HUES6 (cell line): ENCODE measurements at regions not wholly inside any gene's neighbourhood (a gene's known extent, or its start where the extent isn't known, plus 50 kb on each side); places are given as distances from the start of the nearest gene placed in this dataset.

Experiments used
- H3K27ac ChIP-seq: 2 replicates; pipeline ENCODE4 v1.7.0; 2013; ENCODE audit warnings: low read depth, mild to moderate bottlenecking, low read length, inconsistent platforms
- H3K27me3 ChIP-seq: 2 replicates; pipeline ENCODE4 v1.6.1; 2013; ENCODE audit warnings: low read length; ENCODE audit not compliant: control insufficient read depth, insufficient read depth
- H3K36me3 ChIP-seq: 2 replicates; pipeline ENCODE4 v1.6.1; 2013; ENCODE audit warnings: low read length; ENCODE audit not compliant: control insufficient read depth, insufficient read depth
- H3K4me1 ChIP-seq: 2 replicates; pipeline ENCODE4 v1.6.1; 2013; ENCODE audit warnings: low read length; ENCODE audit not compliant: control insufficient read depth, insufficient read depth
- H3K4me3 ChIP-seq: 2 replicates; pipeline ENCODE4 v1.5.1; 2013; ENCODE audit warnings: low read depth, low read length
- H3K9ac ChIP-seq: one replicate; pipeline ENCODE4 v1.6.1; 2013; ENCODE audit warnings: mild to moderate bottlenecking, low read length
- H3K9me3 ChIP-seq: 2 replicates; pipeline ENCODE4 v1.6.1; 2013; ENCODE audit warnings: low read depth, low read length; ENCODE audit not compliant: control insufficient read depth, insufficient read depth

DNA sequence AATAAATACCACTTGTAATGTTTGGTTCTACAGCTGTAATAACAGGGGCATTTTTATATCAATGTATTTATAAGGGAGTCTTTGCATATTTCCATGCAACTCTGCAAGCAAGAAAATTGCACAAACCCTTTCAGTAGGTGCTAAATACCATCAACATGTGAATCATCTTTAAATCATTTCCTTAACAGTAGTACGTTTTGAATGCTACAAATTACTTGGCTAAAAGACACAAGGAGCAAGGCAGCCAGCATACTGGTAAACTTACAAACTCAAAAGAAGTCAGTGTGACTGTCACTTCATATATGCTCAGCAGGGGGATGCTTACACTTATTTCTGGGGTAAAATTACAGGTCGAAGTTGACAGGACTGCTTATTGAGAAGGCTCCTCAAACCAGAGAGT is 402.4 kb downstream of the EFNB2 start:
- H3K9me3 ChIP-seq: peaks cover 24% of the 10 kb centered on the region
- H3K27ac ChIP-seq: no peak overlapping the region
- no peak overlapping the region for H3K9ac ChIP-seq
- no peaks in the 10 kb centered on the region for H3K27me3 ChIP-seq
- no peaks in the 10 kb centered on the region; the same call in 1 of the 2 replicates for H3K36me3 ChIP-seq
- no peak overlapping the region for H3K4me3 ChIP-seq
- no peaks in the 10 kb centered on the region for H3K4me1 ChIP-seq

DNA sequence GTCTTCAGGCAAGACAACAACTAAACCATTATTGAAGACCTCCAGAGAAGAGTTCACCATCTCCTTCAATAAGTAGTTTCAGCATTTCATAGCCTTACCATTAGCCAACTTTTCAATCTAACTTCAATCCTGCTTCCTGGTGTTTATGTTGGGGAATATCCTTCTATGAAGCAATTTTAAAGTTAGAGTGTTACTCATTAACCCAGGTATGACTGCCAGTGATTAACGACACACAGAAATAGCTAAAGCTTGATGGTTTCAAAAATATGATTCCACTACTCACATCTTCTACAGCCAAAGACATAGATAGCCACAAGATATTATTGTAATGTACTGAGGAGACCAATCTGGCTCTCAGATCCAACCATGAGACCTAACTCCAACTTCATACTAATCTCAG is 403.2 kb downstream of the EFNB2 start:
- Histone ChIP-seq H3K9me3 (peaks cover 24% of the 10 kb centered on the region), H3K9ac (no peak overlapping the region), H3K4me3 (no peak overlapping the region), H3K27me3 (no peaks in the 10 kb centered on the region), H3K4me1 (no peaks in the 10 kb centered on the region), H3K27ac (no peak overlapping the region), H3K36me3 (no peaks in the 10 kb centered on the region; the same call in 1 of the 2 replicates)

DNA sequence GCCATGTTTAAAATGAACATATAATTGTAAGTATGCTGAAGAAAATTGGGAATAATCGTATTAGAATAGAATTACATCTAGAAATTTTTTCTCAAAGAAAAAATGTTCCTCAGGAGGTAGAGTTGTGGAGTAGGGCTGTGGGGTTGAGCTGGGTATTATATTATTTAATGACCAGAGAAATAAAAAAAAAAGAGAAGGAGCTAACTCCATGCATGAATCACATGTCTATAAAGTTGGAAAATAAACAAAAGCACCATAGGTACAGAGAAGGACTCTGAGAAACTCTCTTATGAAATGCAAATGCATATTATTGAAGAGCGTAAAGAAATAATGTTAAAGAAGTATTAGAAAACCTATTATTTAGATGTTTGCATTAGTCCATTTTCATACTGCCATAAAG is 405.5 kb downstream of the EFNB2 start:
- Histone ChIP-seq H3K4me1 (no peaks in the 10 kb centered on the region), H3K27ac (no peak overlapping the region), H3K9me3 (peaks cover 22% of the 10 kb centered on the region), H3K36me3 (no peaks in the 10 kb centered on the region; the same call in 1 of the 2 replicates), H3K4me3 (no peak overlapping the region), H3K27me3 (no peaks in the 10 kb centered on the region), H3K9ac (no peak overlapping the region)

DNA sequence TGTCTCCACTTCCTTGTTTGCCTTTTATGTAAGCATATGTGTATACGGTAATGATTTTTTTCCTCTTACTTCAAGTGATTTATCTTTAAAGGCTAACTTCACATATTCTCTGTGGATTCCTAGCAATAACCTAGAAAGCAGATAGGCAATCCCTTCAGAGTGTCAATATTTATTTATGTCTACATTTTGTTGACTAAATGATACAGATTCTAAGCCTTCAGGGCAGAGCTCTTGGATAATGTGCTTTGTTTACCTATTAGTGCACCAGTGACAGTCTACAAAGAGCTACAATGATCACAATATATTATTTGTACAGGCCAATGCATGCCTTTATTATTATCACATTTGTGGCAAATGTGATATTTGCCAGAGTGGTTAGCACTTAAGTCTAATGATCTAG is 406.2 kb downstream of the EFNB2 start:
- H3K27ac ChIP-seq: no peak overlapping the region
- no peaks in the 10 kb centered on the region for H3K27me3 ChIP-seq
- H3K4me1 ChIP-seq: no peaks in the 10 kb centered on the region
- H3K4me3 ChIP-seq: no peak overlapping the region
- no peaks in the 10 kb centered on the region; the same call in 1 of the 2 replicates for H3K36me3 ChIP-seq
- H3K9me3 ChIP-seq: peaks cover 17% of the 10 kb centered on the region
- H3K9ac ChIP-seq: no peak overlapping the region

DNA sequence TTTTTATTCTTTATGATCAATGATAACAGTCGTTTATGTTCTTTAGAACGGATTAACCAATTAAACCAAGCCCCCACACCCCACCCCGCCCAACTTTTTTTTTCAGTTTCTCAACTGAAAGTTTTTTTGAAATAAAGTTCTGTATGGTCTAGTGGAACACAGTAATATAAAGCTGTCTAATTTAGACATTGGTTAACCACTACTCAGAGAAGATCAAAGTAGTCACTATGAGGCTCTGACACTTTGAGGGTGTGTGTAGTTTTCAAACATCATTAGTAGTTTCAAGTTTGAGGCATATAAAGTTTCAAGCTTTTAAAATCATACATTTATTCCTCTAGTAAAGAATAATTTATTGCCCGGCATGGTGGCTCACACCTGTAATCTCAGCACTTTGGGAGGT is 413.2 kb downstream of the EFNB2 start:
- H3K36me3 ChIP-seq: no peaks in the 10 kb centered on the region
- no peak overlapping the region for H3K27ac ChIP-seq
- H3K27me3 ChIP-seq: no peaks in the 10 kb centered on the region
- no peak overlapping the region for H3K9ac ChIP-seq
- H3K4me3 ChIP-seq: no peak overlapping the region
- H3K4me1 ChIP-seq: peaks cover 10% of the 10 kb centered on the region
- H3K9me3 ChIP-seq: no peaks in the 10 kb centered on the region

DNA sequence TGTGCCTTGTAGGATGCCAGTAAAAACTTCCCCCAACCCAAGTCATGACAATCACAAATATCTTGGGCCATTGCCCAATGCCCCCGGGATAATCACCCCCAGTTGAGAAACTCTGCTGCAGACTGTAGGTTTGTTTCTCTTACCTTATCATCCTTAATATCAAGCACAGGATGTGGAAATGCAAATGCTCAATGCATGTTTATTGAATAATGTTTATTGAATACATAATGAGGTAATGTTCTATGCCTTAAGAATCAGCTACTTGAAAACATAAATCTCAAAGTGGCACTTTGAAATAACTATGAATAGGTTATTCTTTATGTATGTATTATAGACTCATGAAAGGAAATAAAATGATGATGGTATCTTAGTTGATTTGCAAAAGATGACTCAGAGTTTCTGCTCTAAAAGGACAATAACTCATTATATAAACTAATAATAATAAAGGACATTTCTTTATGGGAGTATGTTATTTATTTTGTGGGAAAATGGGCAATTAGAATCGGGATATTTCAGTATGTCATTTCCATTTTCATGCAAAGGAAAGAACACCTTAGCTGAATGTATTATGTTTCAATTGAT is 414.2 kb downstream of the EFNB2 start:
- H3K9ac ChIP-seq: no peak overlapping the region
- H3K4me1 ChIP-seq: peaks cover 10% of the 10 kb centered on the region
- H3K27me3 ChIP-seq: no peaks in the 10 kb centered on the region
- H3K9me3 ChIP-seq: no peaks in the 10 kb centered on the region
- no peak overlapping the region for H3K4me3 ChIP-seq
- no peaks in the 10 kb centered on the region for H3K36me3 ChIP-seq
- H3K27ac ChIP-seq: no peak overlapping the region

DNA sequence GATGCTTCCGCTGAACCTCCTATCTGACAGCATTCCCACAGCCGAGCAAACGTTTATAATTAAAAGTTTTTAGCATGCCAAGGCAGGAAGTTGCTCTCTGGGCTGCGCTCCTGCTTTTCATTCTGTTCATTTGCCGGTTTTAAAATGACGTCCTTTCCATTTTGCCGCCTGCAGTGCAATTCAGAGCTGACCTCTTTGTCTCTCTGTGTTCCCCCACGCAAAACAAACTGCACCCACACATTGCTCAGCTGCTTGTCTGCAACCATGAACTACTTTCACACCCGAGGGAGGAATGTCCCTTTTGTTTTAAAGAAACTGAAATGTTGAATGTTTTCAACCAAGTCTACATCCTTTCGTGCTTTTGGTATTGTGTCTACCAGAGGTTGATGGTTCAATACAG is 416.5 kb downstream of the EFNB2 start:
- no peaks in the 10 kb centered on the region for H3K9me3 ChIP-seq
- H3K27me3 ChIP-seq: no peaks in the 10 kb centered on the region
- H3K27ac ChIP-seq: no peak overlapping the region
- H3K4me3 ChIP-seq: no peak overlapping the region
- peaks cover 10% of the 10 kb centered on the region for H3K4me1 ChIP-seq
- no peaks in the 10 kb centered on the region for H3K36me3 ChIP-seq
- H3K9ac ChIP-seq: no peak overlapping the region

DNA sequence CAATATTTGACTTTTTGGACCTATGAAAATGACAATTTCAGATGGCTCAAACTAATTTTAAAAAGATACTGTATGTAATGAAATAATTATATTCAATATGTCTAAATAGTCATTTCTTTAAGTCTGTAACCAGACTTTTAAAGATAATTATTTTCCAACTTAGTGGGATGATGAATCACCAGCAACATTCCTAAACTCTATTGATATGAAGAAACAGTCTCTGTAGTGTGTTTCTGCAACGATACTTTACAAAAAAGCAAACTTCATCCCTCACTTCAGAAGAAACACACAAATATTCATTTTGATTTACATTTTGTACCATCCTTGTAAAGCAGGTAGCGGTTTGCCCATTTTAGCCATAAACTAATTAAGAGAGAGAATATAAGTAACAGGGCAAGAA is 417.4 kb downstream of the EFNB2 start:
- Histone ChIP-seq H3K4me3 (no peak overlapping the region), H3K27ac (no peak overlapping the region), H3K9ac (no peak overlapping the region), H3K36me3 (no peaks in the 10 kb centered on the region), H3K4me1 (peaks cover 10% of the 10 kb centered on the region), H3K27me3 (no peaks in the 10 kb centered on the region), H3K9me3 (no peaks in the 10 kb centered on the region)

DNA sequence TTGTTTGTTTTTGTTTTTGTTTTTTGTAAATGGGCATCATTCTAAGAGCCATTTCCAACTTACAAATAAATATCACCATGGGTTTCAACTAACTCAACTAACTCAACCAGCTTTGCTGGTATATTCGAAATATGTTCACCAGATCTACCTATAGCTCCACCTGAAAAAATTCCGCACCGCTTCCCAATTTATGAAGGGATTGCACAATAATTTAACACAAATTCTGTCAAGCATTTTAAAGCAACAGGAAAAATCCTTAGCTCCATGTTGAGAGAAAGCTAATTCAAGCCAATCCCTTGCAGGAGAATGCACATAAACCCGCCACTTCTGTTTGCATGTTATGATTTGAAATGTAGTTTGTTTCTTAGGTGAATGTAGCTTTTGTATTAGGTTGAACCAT is 417.8 kb downstream of the EFNB2 start:
- Histone ChIP-seq H3K27ac (no peak overlapping the region), H3K4me1 (peaks cover 10% of the 10 kb centered on the region), H3K9me3 (no peaks in the 10 kb centered on the region), H3K9ac (no peak overlapping the region), H3K27me3 (no peaks in the 10 kb centered on the region), H3K36me3 (no peaks in the 10 kb centered on the region), H3K4me3 (no peak overlapping the region)

DNA sequence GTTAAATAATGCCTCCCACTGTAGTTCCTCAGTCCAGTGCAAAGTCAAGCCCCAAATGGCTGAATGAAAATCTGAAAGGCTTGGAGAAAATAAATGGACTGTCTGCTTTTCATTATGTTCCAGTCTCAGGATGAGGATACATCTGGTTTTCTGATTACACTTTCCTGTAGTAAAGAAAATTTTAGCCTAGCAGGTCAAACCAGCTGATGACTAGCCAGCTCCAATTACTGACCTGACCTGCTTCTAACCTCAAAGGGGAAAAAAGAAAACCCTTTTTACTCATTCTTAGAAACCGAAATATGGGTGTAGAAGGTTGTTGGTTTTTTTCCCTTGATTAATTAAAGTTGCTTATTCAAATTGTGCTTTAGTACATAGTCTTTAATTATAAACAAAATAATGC is 418.4 kb downstream of the EFNB2 start:
- Histone ChIP-seq H3K27ac (no peak overlapping the region), H3K4me1 (peaks cover 10% of the 10 kb centered on the region), H3K36me3 (no peaks in the 10 kb centered on the region), H3K9me3 (no peaks in the 10 kb centered on the region), H3K9ac (no peak overlapping the region), H3K27me3 (no peaks in the 10 kb centered on the region), H3K4me3 (no peak overlapping the region)

DNA sequence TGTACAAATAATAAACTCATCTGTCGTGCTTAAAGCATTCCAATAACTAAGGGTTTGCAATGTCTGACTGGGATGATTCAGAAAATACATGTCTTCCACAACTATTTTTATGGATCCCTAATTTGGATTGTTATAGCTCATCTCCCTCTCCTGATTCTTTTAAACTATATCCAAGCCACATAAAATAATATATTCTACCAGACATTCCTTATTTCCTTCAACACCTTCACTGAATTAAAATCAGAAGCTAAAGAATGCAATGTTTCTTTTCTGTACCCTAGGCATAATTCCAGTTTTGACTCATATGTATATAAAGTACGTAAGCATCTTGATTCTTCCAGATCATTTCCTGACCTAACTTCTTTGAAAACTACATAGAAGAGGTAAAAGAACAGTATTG is 420.4 kb downstream of the EFNB2 start:
- H3K4me1 ChIP-seq: peaks cover 10% of the 10 kb centered on the region
- no peak overlapping the region for H3K27ac ChIP-seq

DNA sequence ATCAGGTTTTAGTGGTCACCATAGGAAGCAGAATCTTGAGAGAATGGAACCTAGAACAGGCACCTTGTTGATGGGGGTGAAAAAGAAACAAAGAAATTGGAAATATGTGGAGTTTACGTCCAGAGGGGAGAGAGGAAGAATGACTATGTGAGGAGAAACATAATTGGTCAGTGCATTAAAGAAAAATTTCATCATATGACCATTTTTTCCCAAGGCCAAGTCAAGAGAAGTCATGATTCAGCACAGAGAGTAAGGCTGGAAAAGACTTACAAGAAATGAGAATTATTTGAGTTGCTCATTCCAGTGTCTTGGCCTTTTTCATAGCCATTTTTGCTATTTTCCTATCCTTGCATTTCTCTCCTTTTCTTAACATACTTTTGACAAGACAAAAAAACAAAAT is 421.7 kb downstream of the EFNB2 start:
- Histone ChIP-seq H3K27me3 (no peaks in the 10 kb centered on the region), H3K4me3 (no peak overlapping the region), H3K9me3 (no peaks in the 10 kb centered on the region), H3K4me1 (peaks cover 2% of the 10 kb centered on the region; the same call in 1 of the 2 replicates), H3K9ac (no peak overlapping the region), H3K36me3 (no peaks in the 10 kb centered on the region), H3K27ac (no peak overlapping the region)

More for the DNA sequence above, 420.4 kb downstream of the EFNB2 start:
- Histone ChIP-seq H3K36me3 (no peaks in the 10 kb centered on the region), H3K4me3 (no peak overlapping the region), H3K27me3 (no peaks in the 10 kb centered on the region), H3K9ac (no peak overlapping the region), H3K9me3 (no peaks in the 10 kb centered on the region)
